DOHH2 (cell line): ENCODE measurements at regions not wholly inside any gene's neighbourhood (a gene's known extent, or its start where the extent isn't known, plus 50 kb on each side); places are given as distances from the start of the nearest gene placed in this dataset.

ENCODE experiments used
- H3F3A ChIP-seq: fragments of 200-600 bp; sonication (generic), shearing (Covaris generic); 2 replicates; pipeline ENCODE4 v1.6.0; 2016; ENCODE audit warnings: antibody characterized with exemption, mild to moderate bottlenecking; ENCODE audit not compliant: control insufficient read depth, insufficient read depth
- H3K27ac ChIP-seq: fragments of 200-600 bp; sonication (generic); 2 replicates; pipeline ENCODE4 v1.5.1; 2014; ENCODE audit warnings: low read depth, mild to moderate bottlenecking, low read length, moderate library complexity
- H3K27me3 ChIP-seq: fragments of 200-600 bp; sonication (generic); 2 replicates; pipeline ENCODE4 v1.6.1; 2014; ENCODE audit warnings: mild to moderate bottlenecking, low read length, mixed read lengths; ENCODE audit not compliant: control insufficient read depth
- H3K36me3 ChIP-seq: fragments of 200-600 bp; sonication (generic); 2 replicates; pipeline ENCODE4 v1.6.1; 2014; ENCODE audit warnings: mild to moderate bottlenecking, low read length, moderate library complexity, mixed read lengths; ENCODE audit not compliant: control insufficient read depth
- H3K4me1 ChIP-seq: fragments of 200-600 bp; sonication (generic); 2 replicates; pipeline ENCODE4 v1.6.1; 2014; ENCODE audit warnings: mild to moderate bottlenecking, low read length, mixed read lengths; ENCODE audit not compliant: control insufficient read depth
- H3K4me2 ChIP-seq: fragments of 200-600 bp; sonication (generic); 2 replicates; pipeline ENCODE4 v1.6.0; 2014; ENCODE audit warnings: mild to moderate bottlenecking, low read length, moderate library complexity
- H3K4me3 ChIP-seq: fragments of 200-600 bp; sonication (generic); 2 replicates; pipeline ENCODE4 v1.5.1; 2014; ENCODE audit warnings: mild to moderate bottlenecking, low read length, mixed read lengths
- H3K79me2 ChIP-seq: fragments of 200-600 bp; sonication (generic); 2 replicates; pipeline ENCODE4 v1.6.1; 2014; ENCODE audit warnings: mild to moderate bottlenecking, low read length, mixed read lengths; ENCODE audit not compliant: control insufficient read depth
- H3K9me2 ChIP-seq: fragments of 200-600 bp; sonication (generic); replicated peaks from 2 replicates; pipeline ENCODE4 v1.6.1; 2014; ENCODE audit warnings: mild to moderate bottlenecking, low read length, mixed read lengths; ENCODE audit not compliant: control insufficient read depth
- H3K9me3 ChIP-seq: fragments of 200-600 bp; sonication (generic); 2 replicates; pipeline ENCODE4 v1.6.1; 2014; ENCODE audit warnings: antibody characterized with exemption, low read length, mixed read lengths; ENCODE audit not compliant: control insufficient read depth, insufficient read depth
- H4K20me1 ChIP-seq: fragments of 200-600 bp; sonication (generic); 2 replicates; pipeline ENCODE4 v1.6.0; 2014; ENCODE audit warnings: low read depth, mild to moderate bottlenecking, antibody characterized with exemption, low read length, moderate library complexity; ENCODE audit not compliant: control insufficient read depth, insufficient read depth
- CTCF ChIP-seq: fragments of 200-600 bp; sonication (generic); IDR thresholded peaks from one replicate; pipeline ENCODE4 v1.5.1; 2014; ENCODE audit warnings: antibody characterized with exemption, mild to moderate bottlenecking, low read depth, low read length; ENCODE audit not compliant: poor library complexity, severe bottlenecking
- EZH2phosphoT487 ChIP-seq: fragments of 200-600 bp; sonication (generic); IDR thresholded peaks from 2 replicates; pipeline ENCODE4 v1.6.1; 2017; ENCODE audit warnings: borderline replicate concordance, mild to moderate bottlenecking, antibody characterized with exemption, low read length, moderate library complexity, mixed read lengths

- H3K36me3 ChIP-seq = no peaks in the 10 kb centered on the region
- no peaks in the 10 kb centered on the region for H3F3A ChIP-seq
- H3K27ac ChIP-seq = no peak overlapping the region
- H3K9me2 ChIP-seq = no peaks in the 10 kb centered on the region
- H3K4me2 ChIP-seq = no peak overlapping the region
- TF ChIP-seq CTCF (no peak), EZH2phosphoT487 (no peak)
- H3K27me3 ChIP-seq = no peaks in the 10 kb centered on the region
- H4K20me1 ChIP-seq = no peaks in the 10 kb centered on the region
- no peaks in the 10 kb centered on the region for H3K4me1 ChIP-seq
- no peaks in the 10 kb centered on the region for H3K9me3 ChIP-seq
- no peak overlapping the region for H3K4me3 ChIP-seq
- H3K79me2 ChIP-seq = no peaks in the 10 kb centered on the region
Measured at GRCh38 chr13:72253754-72254153, 386.8 kb upstream of the DACH1 start.

DNA sequence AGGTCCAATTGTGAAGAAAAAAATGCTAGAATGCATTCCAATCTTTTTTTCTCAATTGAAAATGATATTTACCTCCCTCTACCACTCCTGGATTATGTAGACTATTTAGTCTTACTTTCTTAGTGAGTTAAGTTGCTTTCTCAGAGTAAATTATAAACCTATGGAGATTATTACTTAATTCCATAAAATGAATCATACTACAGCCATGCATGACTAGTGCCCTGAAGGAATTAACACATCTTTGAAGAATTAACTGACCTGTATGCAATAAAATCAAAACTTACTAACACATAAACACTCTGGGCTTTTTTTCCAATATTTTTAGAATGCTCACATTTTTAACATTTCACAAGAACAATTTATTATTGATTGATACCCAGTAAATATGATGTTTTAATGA is 379.4 kb upstream of the DACH1 start:
- Histone ChIP-seq H3K9me3 (no peaks in the 10 kb centered on the region), H3K36me3 (no peaks in the 10 kb centered on the region), H3K27ac (no peak overlapping the region), H3F3A (no peaks in the 10 kb centered on the region), H3K27me3 (no peaks in the 10 kb centered on the region), H3K79me2 (no peaks in the 10 kb centered on the region), H4K20me1 (no peaks in the 10 kb centered on the region), H3K9me2 (no peaks in the 10 kb centered on the region), H3K4me3 (no peak overlapping the region), H3K4me2 (no peak overlapping the region), H3K4me1 (no peaks in the 10 kb centered on the region)
- TF ChIP-seq CTCF (no peak), EZH2phosphoT487 (no peak)

DNA sequence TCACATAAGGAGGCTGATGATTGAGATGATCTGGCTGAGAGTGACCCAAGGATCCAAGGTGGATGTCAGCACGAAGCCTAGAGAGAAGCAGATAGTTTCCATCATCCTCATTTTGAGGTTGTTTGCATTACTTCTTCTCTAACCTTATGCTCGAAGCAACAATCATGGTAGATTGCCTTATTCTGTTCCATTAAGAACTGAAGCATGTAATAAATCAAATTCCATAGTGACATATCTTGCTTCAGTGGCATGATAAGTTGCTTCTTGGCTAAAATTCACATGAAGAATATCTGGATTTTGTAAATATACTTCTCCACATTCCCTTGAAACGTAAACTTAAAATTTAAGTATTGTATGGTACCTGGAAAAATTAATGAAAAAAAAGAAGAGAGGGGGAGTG is 377.8 kb upstream of the DACH1 start:
- Histone ChIP-seq H3K36me3 (no peaks in the 10 kb centered on the region), H3K4me2 (no peak overlapping the region), H3K4me3 (no peak overlapping the region), H3F3A (no peaks in the 10 kb centered on the region), H3K27me3 (no peaks in the 10 kb centered on the region), H3K9me2 (no peaks in the 10 kb centered on the region), H3K9me3 (no peaks in the 10 kb centered on the region), H3K4me1 (no peaks in the 10 kb centered on the region), H4K20me1 (no peaks in the 10 kb centered on the region), H3K27ac (no peak overlapping the region), H3K79me2 (no peaks in the 10 kb centered on the region)
- TF ChIP-seq EZH2phosphoT487 = no peak
- TF ChIP-seq CTCF = no peak

- no peak overlapping the region for H3K27ac ChIP-seq
Measured at GRCh38 chr13:72230131-72230530, 363.1 kb upstream of the DACH1 start.

More at GRCh38 chr13:72230131-72230530, 363.1 kb upstream of the DACH1 start:
- no peaks in the 10 kb centered on the region for H3K4me1 ChIP-seq
- TF ChIP-seq EZH2phosphoT487 = no peak
- no peak for TF ChIP-seq CTCF
- H3K9me3 ChIP-seq = no peaks in the 10 kb centered on the region
- no peaks in the 10 kb centered on the region for H3F3A ChIP-seq
- H3K4me2 ChIP-seq = no peak overlapping the region
- H3K9me2 ChIP-seq = no peaks in the 10 kb centered on the region
- no peaks in the 10 kb centered on the region for H3K79me2 ChIP-seq
- no peaks in the 10 kb centered on the region for H4K20me1 ChIP-seq
- no peaks in the 10 kb centered on the region for H3K36me3 ChIP-seq
- H3K27me3 ChIP-seq = no peaks in the 10 kb centered on the region
- H3K4me3 ChIP-seq = no peak overlapping the region
